Adrenal gland (tissue), 5 donors: ENCODE measurements at regions not wholly inside any gene's neighbourhood (a gene's known extent, or its start where the extent isn't known, plus 50 kb on each side); places are given as distances from the start of the nearest gene placed in this dataset.
"Not testable (repeated sequence)": the region's sequence is repeated elsewhere in the genome, so short reads cannot be mapped to it uniquely, and the experiment has no call there.

Experiments
- POLR2A ChIP-seq, 2 donors: fragments of 450-650 bp; IDR thresholded peaks; one replicate each; pipeline ENCODE4 v1.6.1; 2017; ENCODE audit warnings: antibody characterized with exemption in 2 of 2, mild to moderate bottlenecking in 2 of 2, moderate library complexity in 1 of 2
- TF ChIP-seq, protein P1 (sequence below), 6 experiments: fragments of 450-650 bp in 4 of 6; fragments of 200-600 bp in 2 of 6; sonication (generic) in 1 of 6; IDR thresholded peaks; 1 replicate in 5 of 6; 2 replicates in 1 of 6; pipeline versions ENCODE4 v1.5.1 to v1.8.0; 2016 to 2021; ENCODE audit warnings: antibody characterized with exemption in 6 of 6, mild to moderate bottlenecking in 2 of 6, moderate library complexity in 1 of 6
- donor health status: DM: no; HTN: no; CAD: no.

DNA sequence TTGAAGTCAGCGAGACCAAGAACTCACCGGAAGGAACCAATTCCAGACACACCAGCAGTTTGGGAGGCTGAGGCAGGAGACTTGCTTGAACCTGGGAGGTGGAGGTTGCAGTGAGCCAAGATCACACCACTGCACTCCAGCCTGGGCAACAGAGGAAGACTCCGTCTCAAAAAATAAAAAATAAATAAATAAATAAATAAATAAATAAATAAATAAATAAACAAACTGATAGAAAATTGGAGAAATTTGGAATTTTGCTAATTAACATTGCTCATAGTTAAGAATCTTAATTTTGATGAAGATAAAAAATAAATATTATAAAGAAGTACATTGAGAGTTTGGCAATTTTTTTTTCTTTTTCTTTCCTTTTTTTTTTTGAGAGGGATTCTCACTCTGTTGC is 1216.2 kb downstream of the TECRL start:
- TF ChIP-seq, protein P1, sequence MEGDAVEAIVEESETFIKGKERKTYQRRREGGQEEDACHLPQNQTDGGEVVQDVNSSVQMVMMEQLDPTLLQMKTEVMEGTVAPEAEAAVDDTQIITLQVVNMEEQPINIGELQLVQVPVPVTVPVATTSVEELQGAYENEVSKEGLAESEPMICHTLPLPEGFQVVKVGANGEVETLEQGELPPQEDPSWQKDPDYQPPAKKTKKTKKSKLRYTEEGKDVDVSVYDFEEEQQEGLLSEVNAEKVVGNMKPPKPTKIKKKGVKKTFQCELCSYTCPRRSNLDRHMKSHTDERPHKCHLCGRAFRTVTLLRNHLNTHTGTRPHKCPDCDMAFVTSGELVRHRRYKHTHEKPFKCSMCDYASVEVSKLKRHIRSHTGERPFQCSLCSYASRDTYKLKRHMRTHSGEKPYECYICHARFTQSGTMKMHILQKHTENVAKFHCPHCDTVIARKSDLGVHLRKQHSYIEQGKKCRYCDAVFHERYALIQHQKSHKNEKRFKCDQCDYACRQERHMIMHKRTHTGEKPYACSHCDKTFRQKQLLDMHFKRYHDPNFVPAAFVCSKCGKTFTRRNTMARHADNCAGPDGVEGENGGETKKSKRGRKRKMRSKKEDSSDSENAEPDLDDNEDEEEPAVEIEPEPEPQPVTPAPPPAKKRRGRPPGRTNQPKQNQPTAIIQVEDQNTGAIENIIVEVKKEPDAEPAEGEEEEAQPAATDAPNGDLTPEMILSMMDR (IDR thresholded peaks at IDR 0.05): not testable (repeated sequence)
- TF ChIP-seq POLR2A (IDR thresholded peaks at IDR 0.05): not testable (repeated sequence)
